Activated naive CD8-positive, alpha-beta T cell treated with anti-CD3 and anti-CD28 coated beads, Interleukin-2, amount 50 U/mL, for 16 hours (primary cell): ENCODE measurements at regions not wholly inside any gene's neighbourhood (a gene's known extent, or its start where the extent isn't known, plus 50 kb on each side); places are given as distances from the start of the nearest gene placed in this dataset.

Source experiments
- DNase-seq: peaks from one replicate; pipeline ENCODE4 v3.0.0-alpha.2; 2020; ENCODE audit warnings: low read depth, low spot score

GRCh38 chr14:97578982-97579548, 781.9 kb downstream of the VRK1 start:
- DNase-seq, result no peak

GRCh38 chr14:97581016-97581415, 783.8 kb downstream of the VRK1 start:
- DNase-seq, result no peak

- DNase-seq, result no peak
Measured at GRCh38 chr14:97582022-97582421, 784.8 kb downstream of the VRK1 start.

- no peak for DNase-seq
Measured at GRCh38 chr14:97584528-97584927, 787.3 kb downstream of the VRK1 start.

- DNase-seq, result no peak
Measured at GRCh38 chr14:97592341-97592980, 795.3 kb downstream of the VRK1 start.

GRCh38 chr14:97594306-97594705, 797.1 kb downstream of the VRK1 start:
- no peak for DNase-seq

- DNase-seq, result peak; percentile 0
Measured at GRCh38 chr14:97602438-97603117, 805.4 kb downstream of the VRK1 start.

GRCh38 chr14:97603201-97603600, 806.0 kb downstream of the VRK1 start:
- DNase-seq, result no peak

GRCh38 chr14:97604731-97605130, 807.5 kb downstream of the VRK1 start:
- no peak for DNase-seq

GRCh38 chr14:97618401-97618800, 821.2 kb downstream of the VRK1 start:
- DNase-seq, result no peak

- DNase-seq, result no peak
Measured at GRCh38 chr14:97618917-97619690, 821.9 kb downstream of the VRK1 start.

- DNase-seq, result no peak
Measured at GRCh38 chr14:97620066-97620465, 822.9 kb downstream of the VRK1 start.

GRCh38 chr14:97624985-97625384, 827.8 kb downstream of the VRK1 start:
- DNase-seq, result no peak

- DNase-seq, result no peak
Measured at GRCh38 chr14:97625477-97625876, 828.3 kb downstream of the VRK1 start.

- no peak for DNase-seq
Measured at GRCh38 chr14:97626088-97626487, 828.9 kb downstream of the VRK1 start.

GRCh38 chr14:97630249-97630648, 833.1 kb downstream of the VRK1 start:
- no peak for DNase-seq

- DNase-seq, result no peak
Measured at GRCh38 chr14:97633131-97633738, 836.1 kb downstream of the VRK1 start.

- no peak for DNase-seq
Measured at GRCh38 chr14:97634751-97635150, 837.6 kb downstream of the VRK1 start.

- no peak for DNase-seq
Measured at GRCh38 chr14:97638864-97639263, 841.7 kb downstream of the VRK1 start.

- DNase-seq, result no peak
Measured at GRCh38 chr14:97640031-97640430, 842.8 kb downstream of the VRK1 start.

GRCh38 chr14:97641827-97642226, 844.6 kb downstream of the VRK1 start:
- no peak for DNase-seq

- no peak for DNase-seq
Measured at GRCh38 chr14:97642631-97643030, 845.4 kb downstream of the VRK1 start.
